CD4-positive, alpha-beta memory T cell (primary cell): ENCODE measurements at regions not wholly inside any gene's neighbourhood (a gene's known extent, or its start where the extent isn't known, plus 50 kb on each side); places are given as distances from the start of the nearest gene placed in this dataset.
"Not testable (repeated sequence)": the region's sequence is repeated elsewhere in the genome, so short reads cannot be mapped to it uniquely, and the experiment has no call there.

Source experiments
- CTCF ChIA-PET: fragments of 350-600 bp; sonication (Branson Sonifier 250); formaldehyde crosslinking; loops from one replicate; lab custom pipeline; 2021; ENCODE audit warnings: inconsistent platforms; ENCODE audit not compliant: partially characterized antibody; lab: Charles Lee
- POLR2A ChIA-PET: fragments of 350-600 bp; sonication (Branson Sonifier 250); formaldehyde crosslinking; loops from one replicate; lab custom pipeline; 2021; ENCODE audit not compliant: partially characterized antibody; lab: Charles Lee
- DNase-seq, 5 donors: peaks; one replicate each; pipeline versions ENCODE4 v3.0.0 to v3.0.0-alpha.2; 2020 to 2022; ENCODE audit warnings: mixed read lengths in 1 of 5
- H3K27ac ChIP-seq: one replicate; pipeline ENCODE4 v1.7.0; 2013; ENCODE audit warnings: low read depth, low read length
- H3K27me3 ChIP-seq: 2 replicates; pipeline ENCODE4 v1.7.0; 2013; ENCODE audit warnings: mild to moderate bottlenecking, low read length, moderate library complexity; ENCODE audit not compliant: insufficient read depth
- H3K36me3 ChIP-seq: 2 replicates; pipeline ENCODE4 v1.7.0; 2013; ENCODE audit warnings: mild to moderate bottlenecking, low read length, moderate library complexity; ENCODE audit not compliant: insufficient read depth
- H3K4me1 ChIP-seq: 2 replicates; pipeline ENCODE4 v1.7.0; 2013; ENCODE audit warnings: mild to moderate bottlenecking, low read length, moderate library complexity; ENCODE audit not compliant: insufficient read depth
- H3K4me3 ChIP-seq, 2 donors: one replicate each; pipeline ENCODE4 v1.7.0; 2013; ENCODE audit warnings: low read length in 2 of 2, mild to moderate bottlenecking in 1 of 2
- H3K9me3 ChIP-seq, 2 donors: one replicate each; pipeline ENCODE4 v1.7.0; 2013; ENCODE audit warnings: low read length in 2 of 2, control low read depth in 1 of 2; ENCODE audit not compliant: control insufficient read depth in 1 of 2
- H3K27ac Mint-ChIP-seq, 7 donors: one replicate each; pipeline ENCODE4 v1.8.0; 2020 to 2021; ENCODE audit warnings: mixed read lengths in 7 of 7, mild to moderate bottlenecking in 6 of 7, inconsistent platforms in 3 of 7, moderate library complexity in 3 of 7
- H3K27me3 Mint-ChIP-seq, 2 donors: one replicate each; pipeline ENCODE4 v1.8.0; 2020 to 2021; ENCODE audit warnings: mixed read lengths in 2 of 2
- H3K36me3 Mint-ChIP-seq, 2 donors: one replicate each; pipeline ENCODE4 v1.8.0; 2020 to 2021; ENCODE audit warnings: mixed read lengths in 2 of 2, inconsistent platforms in 1 of 2, mild to moderate bottlenecking in 1 of 2
- H3K4me1 Mint-ChIP-seq, 4 donors: one replicate each; pipeline ENCODE4 v1.8.0; 2020 to 2021; ENCODE audit warnings: mixed read lengths in 4 of 4, mild to moderate bottlenecking in 1 of 4
- H3K4me3 Mint-ChIP-seq, 8 donors: one replicate each; pipeline ENCODE4 v1.8.0; 2020 to 2021; ENCODE audit warnings: mixed read lengths in 8 of 8, mild to moderate bottlenecking in 7 of 8, moderate library complexity in 6 of 8, inconsistent platforms in 3 of 8
- H3K9me3 Mint-ChIP-seq, 8 donors: one replicate each; pipeline ENCODE4 v1.8.0; 2020 to 2021; ENCODE audit warnings: mixed read lengths in 8 of 8, mild to moderate bottlenecking in 5 of 8, inconsistent platforms in 3 of 8, moderate library complexity in 1 of 8
- intact Hi-C: fragments of 100-400 bp; cut with micrococcal nuclease; formaldehyde crosslinking; loops from one replicate; pipeline ENCODE4 v1.15.1; 2023

DNA sequence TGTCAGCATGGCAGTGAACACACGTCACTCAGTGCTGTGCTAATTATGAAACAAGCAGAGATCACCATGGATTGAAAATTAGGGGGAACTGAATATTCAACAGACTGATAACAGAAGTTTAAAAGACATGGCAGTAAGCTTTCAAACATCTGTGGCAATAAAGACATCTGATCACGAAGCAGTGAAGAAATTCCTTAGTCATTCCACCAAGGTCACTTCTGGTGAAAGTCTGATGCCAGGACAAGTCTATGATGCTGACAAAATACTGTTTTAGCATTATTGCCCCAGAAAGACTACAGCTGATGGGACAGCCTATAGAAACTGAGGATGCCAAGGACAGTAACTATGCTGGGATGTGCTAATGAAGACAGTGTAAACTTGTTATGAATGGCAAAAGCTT lies 126.9 kb upstream of the RBM19 start:
- no peak for DNase-seq
- Histone ChIP-seq H3K9me3 (no peaks in the 10 kb centered on the region), H3K4me1 (no peaks in the 10 kb centered on the region), H3K4me3 (no peak overlapping the region), H3K36me3 (no peaks in the 10 kb centered on the region), H3K27me3 (no peaks in the 10 kb centered on the region), H3K27ac (no peak overlapping the region)
- POLR2A ChIA-PET, result no interaction called here
- Mint-ChIP-seq H3K27ac (no peak overlapping the region), H3K27me3 (peaks cover 1 to 2% of the 10 kb centered on the region in 2 donors), H3K4me3 (no peak overlapping the region), H3K36me3 (no peaks in the 10 kb centered on the region), H3K9me3 (peaks cover 0 to 9% (median 2%) of the 10 kb centered on the region in 8 donors), H3K4me1 (no peaks in the 10 kb centered on the region)
- CTCF ChIA-PET, result no interaction called here
- intact Hi-C loops, result no loop called here

GRCh38 chr12:114090211-114090610 lies 124.1 kb upstream of the RBM19 start:
- Histone ChIP-seq H3K4me1 (no peaks in the 10 kb centered on the region), H3K27me3 (no peaks in the 10 kb centered on the region), H3K4me3 (no peak overlapping the region), H3K27ac (no peak overlapping the region), H3K9me3 (no peaks in the 10 kb centered on the region), H3K36me3 (no peaks in the 10 kb centered on the region)
- H3K36me3 Mint-ChIP-seq, result no peaks in the 10 kb centered on the region
- ChIA-PET CTCF (no interaction called here), POLR2A (no interaction called here)
- no peaks in the 10 kb centered on the region for H3K4me1 Mint-ChIP-seq
- no peak overlapping the region for H3K4me3 Mint-ChIP-seq
- no peak overlapping the region for H3K27ac Mint-ChIP-seq
- DNase-seq, result no peak
- no peaks in the 10 kb centered on the region for H3K27me3 Mint-ChIP-seq
- H3K9me3 Mint-ChIP-seq, result peaks cover 0 to 9% (median 2%) of the 10 kb centered on the region in 8 donors
- intact Hi-C loops, result no loop called here

DNA sequence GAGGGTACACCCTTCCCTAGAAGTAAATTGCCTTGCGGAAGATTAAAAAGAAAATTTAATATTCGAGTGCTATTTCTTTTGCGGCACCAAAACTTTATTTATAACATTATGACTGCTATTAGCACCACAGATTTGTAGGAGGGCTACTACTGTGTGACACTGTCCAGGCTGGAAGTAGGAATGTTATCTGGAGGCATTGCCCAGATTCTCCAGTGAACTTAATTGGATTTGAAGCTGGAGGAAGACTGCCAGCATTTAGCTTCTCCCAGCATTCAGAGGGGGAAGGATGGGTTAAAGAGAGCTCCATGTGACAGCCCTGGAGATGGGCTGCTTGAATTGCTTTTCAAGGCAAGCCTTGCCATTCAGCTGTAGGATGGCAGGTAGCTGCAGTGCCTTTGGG lies 107.0 kb upstream of the RBM19 start:
- Mint-ChIP-seq H3K9me3 (peaks cover 0 to 3% (median 0%) of the 10 kb centered on the region in 8 donors), H3K36me3 (no peaks in the 10 kb centered on the region), H3K27ac (no peak overlapping the region), H3K27me3 (peaks cover 0 to 2% of the 10 kb centered on the region in 2 donors), H3K4me3 (no peak overlapping the region), H3K4me1 (no peaks in the 10 kb centered on the region)
- no peak for DNase-seq
- CTCF ChIA-PET, result no interaction called here
- H3K36me3 ChIP-seq, result no peaks in the 10 kb centered on the region
- H3K4me1 ChIP-seq, result no peaks in the 10 kb centered on the region
- H3K9me3 ChIP-seq, result no peaks in the 10 kb centered on the region
- H3K27ac ChIP-seq, result no peak overlapping the region
- no peak overlapping the region for H3K4me3 ChIP-seq
- POLR2A ChIA-PET, result no interaction called here
- H3K27me3 ChIP-seq, result no peaks in the 10 kb centered on the region
- intact Hi-C loops, result no loop called here

- Mint-ChIP-seq H3K36me3 (no peaks in the 10 kb centered on the region), H3K27me3 (peaks cover 4 to 5% of the 10 kb centered on the region in 2 donors), H3K4me3 (no peak overlapping the region), H3K27ac (no peak overlapping the region), H3K4me1 (no peaks in the 10 kb centered on the region), H3K9me3 (peaks cover 0 to 9% (median 2%) of the 10 kb centered on the region in 8 donors)
- CTCF ChIA-PET, result no interaction called here
- Histone ChIP-seq H3K9me3 (no peaks in the 10 kb centered on the region), H3K27ac (no peak overlapping the region), H3K36me3 (no peaks in the 10 kb centered on the region), H3K27me3 (no peaks in the 10 kb centered on the region), H3K4me3 (no peak overlapping the region), H3K4me1 (no peaks in the 10 kb centered on the region)
- POLR2A ChIA-PET, result no interaction called here
- DNase-seq, result no peak
- intact Hi-C loops, result no loop called here
Observed at GRCh38 chr12:114069507-114069906, 103.4 kb upstream of the RBM19 start.

- POLR2A ChIA-PET, result no interaction called here
- H3K27ac Mint-ChIP-seq, result no peak overlapping the region
- H3K4me1 Mint-ChIP-seq, result no peaks in the 10 kb centered on the region
- intact Hi-C loops, result no loop called here
- H3K4me1 ChIP-seq, result no peaks in the 10 kb centered on the region
- no peak overlapping the region for H3K4me3 ChIP-seq
- DNase-seq, result no peak
- H3K27me3 Mint-ChIP-seq, result peaks cover 3 to 5% of the 10 kb centered on the region in 2 donors
- H3K9me3 Mint-ChIP-seq, result peaks cover 0 to 7% (median 2%) of the 10 kb centered on the region in 8 donors
- no peak overlapping the region for H3K4me3 Mint-ChIP-seq
- H3K36me3 ChIP-seq, result no peaks in the 10 kb centered on the region
- no peaks in the 10 kb centered on the region for H3K9me3 ChIP-seq
- no peaks in the 10 kb centered on the region for H3K36me3 Mint-ChIP-seq
- no peaks in the 10 kb centered on the region for H3K27me3 ChIP-seq
- H3K27ac ChIP-seq, result no peak overlapping the region
- CTCF ChIA-PET, result no interaction called here
Observed at GRCh38 chr12:114064497-114064896, 98.4 kb upstream of the RBM19 start.

- H3K4me3 Mint-ChIP-seq, H3K9me3 Mint-ChIP-seq, H3K27me3 ChIP-seq, H3K27ac ChIP-seq, H3K36me3 Mint-ChIP-seq, H3K9me3 ChIP-seq, intact Hi-C loops, POLR2A ChIA-PET, DNase-seq, H3K4me3 ChIP-seq, H3K27me3 Mint-ChIP-seq, H3K4me1 Mint-ChIP-seq, H3K4me1 ChIP-seq, H3K36me3 ChIP-seq, H3K27ac Mint-ChIP-seq, CTCF ChIA-PET: not testable (repeated sequence)
Observed at GRCh38 chr12:114064034-114064433, 97.9 kb upstream of the RBM19 start.

DNA sequence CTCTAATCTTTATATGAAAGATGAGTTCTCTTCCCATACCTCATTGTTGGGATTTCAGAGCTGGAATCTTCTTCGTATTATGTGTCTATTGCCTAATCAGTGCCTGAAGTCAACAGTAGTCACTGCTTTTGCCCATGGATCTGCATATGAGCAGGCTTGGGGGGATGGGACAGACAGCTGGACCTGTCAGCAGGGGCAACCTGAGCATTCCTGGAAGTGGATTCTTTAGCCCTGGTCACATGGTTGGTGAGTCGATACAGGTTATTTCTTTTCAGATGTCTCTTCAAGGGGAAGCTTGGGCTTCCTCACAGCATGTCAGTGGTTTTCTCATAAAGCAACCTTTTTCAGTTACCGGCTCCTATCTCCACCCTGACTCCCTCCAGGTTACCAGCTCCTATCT lies 97.3 kb upstream of the RBM19 start:
- ChIA-PET CTCF (no interaction called here), POLR2A (no interaction called here)
- H3K4me1 Mint-ChIP-seq, result no peaks in the 10 kb centered on the region
- intact Hi-C loops, result no loop called here
- H3K27ac Mint-ChIP-seq, result no peak overlapping the region
- no peak overlapping the region for H3K27ac ChIP-seq
- H3K4me3 ChIP-seq, result no peak overlapping the region
- H3K27me3 ChIP-seq, result no peaks in the 10 kb centered on the region
- no peaks in the 10 kb centered on the region for H3K36me3 Mint-ChIP-seq
- H3K27me3 Mint-ChIP-seq, result peaks cover 3 to 5% of the 10 kb centered on the region in 2 donors
- H3K9me3 ChIP-seq, result no peaks in the 10 kb centered on the region
- peaks cover 0 to 7% (median 2%) of the 10 kb centered on the region in 8 donors for H3K9me3 Mint-ChIP-seq
- no peak overlapping the region for H3K4me3 Mint-ChIP-seq
- no peaks in the 10 kb centered on the region for H3K36me3 ChIP-seq
- H3K4me1 ChIP-seq, result no peaks in the 10 kb centered on the region
- no peak for DNase-seq

DNA sequence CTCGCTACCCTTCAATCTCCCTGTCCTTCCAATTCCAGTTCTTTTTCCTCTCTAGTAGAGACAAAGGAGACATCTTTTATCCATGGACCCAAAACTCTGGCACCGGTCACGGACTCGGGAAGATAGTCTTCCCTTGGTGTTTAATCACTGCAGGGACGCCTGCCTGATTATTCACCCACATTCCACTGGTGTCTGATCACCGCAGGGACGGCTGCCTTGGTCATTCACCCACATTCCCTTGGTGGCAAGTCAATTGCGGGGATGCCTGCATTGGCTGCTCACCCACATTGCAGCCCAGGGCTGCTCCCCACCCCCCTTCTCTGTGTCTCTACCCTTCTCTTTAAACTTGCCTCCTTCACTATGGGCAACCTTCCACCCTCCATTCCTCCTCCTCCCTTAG lies 90.2 kb upstream of the RBM19 start:
- H3K4me1 ChIP-seq, intact Hi-C loops, CTCF ChIA-PET, DNase-seq, H3K27me3 ChIP-seq, H3K9me3 ChIP-seq, POLR2A ChIA-PET, H3K27ac ChIP-seq, H3K4me3 ChIP-seq, H3K4me1 Mint-ChIP-seq, H3K36me3 ChIP-seq, H3K36me3 Mint-ChIP-seq, H3K4me3 Mint-ChIP-seq, H3K27me3 Mint-ChIP-seq, H3K27ac Mint-ChIP-seq, H3K9me3 Mint-ChIP-seq: not testable (repeated sequence)
